ENCODE measurements at regions not wholly inside any gene's neighbourhood (a gene's known extent, or its start where the extent isn't known, plus 50 kb on each side); places are given as distances from the start of the nearest gene placed in this dataset.
A peak's percentile ranks its signal among the peaks of the same experiment; 100 is the strongest.

DNA sequence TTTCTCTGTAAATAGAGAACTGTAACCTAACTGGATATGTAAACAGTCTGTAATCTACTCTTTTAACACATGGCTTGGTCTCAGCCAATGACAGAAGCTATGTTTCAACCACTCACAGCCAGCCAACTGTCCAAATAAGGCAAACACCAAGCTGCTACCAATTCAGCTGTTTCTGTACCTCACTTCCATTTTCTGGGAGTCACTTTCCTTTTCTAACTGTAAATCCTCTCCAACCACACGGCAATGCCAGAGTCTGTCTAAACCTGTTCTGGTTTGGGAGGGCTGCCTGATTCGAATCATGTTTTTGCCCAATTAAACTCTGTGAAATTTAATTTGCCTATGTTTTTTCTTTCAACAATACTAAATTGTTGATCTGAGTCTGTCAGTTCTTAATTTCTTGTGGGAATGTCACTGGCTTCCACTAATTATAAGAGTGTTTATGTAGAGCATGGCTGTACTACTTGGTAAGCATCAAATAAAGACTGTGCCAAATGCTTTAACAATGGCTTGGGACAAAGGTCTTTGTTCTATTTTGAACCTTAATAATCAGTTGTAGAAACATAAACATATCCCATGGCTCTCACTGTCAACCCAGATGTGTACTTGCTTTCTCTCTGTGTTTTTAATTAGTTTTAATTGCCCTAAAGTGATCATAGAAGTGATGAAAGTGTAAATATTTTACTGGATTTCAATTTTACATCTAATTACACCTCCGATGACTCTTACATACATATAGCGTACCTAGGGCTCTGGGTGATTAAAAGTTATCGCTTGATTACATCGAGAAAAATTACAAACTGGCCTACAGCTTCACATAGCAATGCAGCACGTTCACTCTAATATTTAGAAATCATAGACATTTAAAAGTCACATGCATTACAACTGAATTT lies 1144.6 kb upstream of the TMPRSS15 start:
- FAIRE-seq = no peak

DNA sequence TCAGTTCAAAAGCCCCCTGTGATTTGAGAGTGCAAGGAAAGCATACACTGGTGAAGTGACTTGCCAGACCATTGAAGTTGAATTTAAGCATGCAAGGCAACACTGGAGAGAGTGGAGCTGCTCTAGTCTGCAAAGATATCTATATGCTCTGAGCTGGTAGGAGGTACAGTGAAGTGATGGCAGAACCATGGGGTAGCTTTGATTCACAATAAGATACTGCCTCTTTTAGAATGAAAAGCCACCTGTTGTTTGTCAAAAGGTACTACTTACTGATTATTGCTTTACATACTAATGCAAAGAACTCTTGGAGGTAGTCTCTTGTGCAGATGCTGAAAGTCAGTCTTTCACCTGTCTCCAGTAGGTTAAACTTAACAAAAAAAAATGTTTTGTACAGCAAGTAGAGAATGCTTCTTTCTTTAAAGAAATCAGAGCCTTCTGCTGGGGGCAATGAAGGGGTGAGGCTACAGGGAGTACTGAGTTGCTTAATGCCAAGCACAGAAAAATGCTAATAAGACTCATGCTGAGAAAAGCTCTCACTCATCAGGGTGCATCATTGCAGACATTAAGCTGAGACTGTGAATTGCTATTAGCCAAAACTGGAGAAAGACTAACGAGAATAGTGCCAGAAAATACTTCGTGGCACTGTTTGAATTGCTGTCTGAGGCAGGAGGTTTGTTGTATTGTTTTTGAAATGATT lies 1150.5 kb upstream of the TMPRSS15 start:
- FAIRE-seq = no peak

GRCh38 chr21:19557046-19557445 lies 1153.5 kb upstream of the TMPRSS15 start:
- FAIRE-seq = no peak

- no peak for FAIRE-seq
These were observed 1153.9 kb upstream of the TMPRSS15 start for GRCh38 chr21:19557488-19557887.

- peak; percentile 82 for FAIRE-seq
These were observed 1162.0 kb upstream of the TMPRSS15 start for GRCh38 chr21:19565587-19565986.

GRCh38 chr21:19566975-19567374 lies 1163.4 kb upstream of the TMPRSS15 start:
- FAIRE-seq = no peak

DNA sequence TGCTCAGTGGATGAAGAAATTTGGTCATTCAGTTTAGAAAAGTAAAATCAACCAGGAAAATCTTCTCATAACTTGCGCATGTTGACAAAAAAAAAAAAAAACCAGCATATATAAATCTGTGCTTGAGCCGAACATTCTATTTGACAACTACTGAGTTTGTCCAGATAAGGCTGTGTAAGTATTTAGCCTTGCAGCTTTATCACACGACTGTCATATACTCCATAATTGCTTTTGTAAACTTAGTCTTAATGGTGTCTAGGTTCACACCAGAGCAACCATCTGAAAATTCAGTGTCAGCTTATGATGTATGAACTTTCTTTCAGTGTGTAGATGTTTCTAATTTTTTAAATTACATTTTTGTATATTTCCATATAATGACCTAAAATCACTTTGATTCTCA lies 1173.8 kb upstream of the TMPRSS15 start:
- FAIRE-seq = no peak

GRCh38 chr21:19590044-19590443 lies 1186.5 kb upstream of the TMPRSS15 start:
- FAIRE-seq = no peak

DNA sequence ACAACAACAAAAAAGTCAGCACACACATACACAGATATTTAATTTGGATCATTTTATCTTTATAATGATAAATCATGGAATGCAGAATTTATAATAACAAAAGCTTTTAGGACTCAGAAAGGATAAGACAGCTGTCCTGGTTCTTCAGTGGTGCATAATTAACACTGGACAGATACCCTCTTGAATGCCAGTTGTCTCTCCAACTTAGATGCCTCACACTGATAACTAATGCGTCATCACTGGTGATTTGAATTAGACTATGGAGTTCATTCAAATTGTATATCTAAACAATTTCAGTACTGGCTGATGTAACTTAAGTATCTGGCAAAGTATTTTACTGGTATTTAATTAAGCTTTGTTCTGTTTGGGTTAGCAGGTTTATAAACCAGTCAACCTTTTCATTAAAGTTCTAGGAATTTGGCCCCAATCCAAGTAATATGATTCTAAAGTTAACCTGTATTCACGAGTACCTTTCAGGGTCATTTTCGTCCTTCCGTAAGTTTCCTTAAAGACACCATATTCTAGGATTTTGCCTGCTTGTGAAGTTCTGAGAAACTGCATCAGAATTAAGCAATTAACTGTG lies 1199.5 kb upstream of the TMPRSS15 start:
- FAIRE-seq = no peak

DNA sequence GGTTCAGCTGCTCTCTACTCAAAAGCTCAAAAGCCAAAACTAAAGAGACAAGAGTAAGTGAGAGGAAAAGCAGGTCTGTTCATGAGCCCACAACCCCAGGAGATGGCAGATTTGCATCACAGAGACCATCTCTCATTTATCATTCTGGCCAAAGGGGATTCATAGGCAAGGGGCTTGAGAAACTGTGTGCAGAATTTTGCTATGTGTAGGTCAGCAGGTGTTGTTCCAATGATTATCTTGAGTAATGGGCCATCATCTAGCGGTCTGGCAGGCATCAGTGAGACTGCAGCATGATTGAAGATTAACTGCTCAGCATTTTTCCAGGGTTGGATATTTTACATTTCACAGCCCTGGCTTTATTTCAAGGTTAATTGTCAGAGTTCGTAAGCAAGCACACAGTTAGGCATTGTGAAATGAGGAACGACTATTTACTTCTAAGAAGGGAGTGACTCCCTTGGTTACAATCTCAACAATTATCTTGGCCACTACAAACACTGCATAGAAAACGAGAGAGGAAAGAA lies 1204.6 kb upstream of the TMPRSS15 start:
- no peak for FAIRE-seq

DNA sequence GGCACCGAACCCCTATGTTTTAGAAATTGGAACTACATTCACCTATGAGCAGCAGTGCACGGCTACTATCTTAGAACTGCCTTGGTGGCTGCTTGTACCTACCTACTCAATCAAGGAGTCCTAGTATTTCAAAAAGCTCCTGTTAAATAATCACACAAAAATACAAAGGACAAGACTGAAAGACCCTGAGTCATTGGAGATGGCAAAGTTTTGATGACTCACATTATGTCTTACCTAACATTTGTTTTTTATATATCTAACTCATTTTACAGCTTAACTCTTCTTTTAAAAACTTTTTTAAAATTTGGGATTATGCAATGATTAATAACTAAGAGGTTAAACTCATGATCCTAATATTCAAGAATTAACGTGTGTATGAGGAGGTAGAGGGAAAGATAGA lies 1206.0 kb upstream of the TMPRSS15 start:
- FAIRE-seq = no peak

DNA sequence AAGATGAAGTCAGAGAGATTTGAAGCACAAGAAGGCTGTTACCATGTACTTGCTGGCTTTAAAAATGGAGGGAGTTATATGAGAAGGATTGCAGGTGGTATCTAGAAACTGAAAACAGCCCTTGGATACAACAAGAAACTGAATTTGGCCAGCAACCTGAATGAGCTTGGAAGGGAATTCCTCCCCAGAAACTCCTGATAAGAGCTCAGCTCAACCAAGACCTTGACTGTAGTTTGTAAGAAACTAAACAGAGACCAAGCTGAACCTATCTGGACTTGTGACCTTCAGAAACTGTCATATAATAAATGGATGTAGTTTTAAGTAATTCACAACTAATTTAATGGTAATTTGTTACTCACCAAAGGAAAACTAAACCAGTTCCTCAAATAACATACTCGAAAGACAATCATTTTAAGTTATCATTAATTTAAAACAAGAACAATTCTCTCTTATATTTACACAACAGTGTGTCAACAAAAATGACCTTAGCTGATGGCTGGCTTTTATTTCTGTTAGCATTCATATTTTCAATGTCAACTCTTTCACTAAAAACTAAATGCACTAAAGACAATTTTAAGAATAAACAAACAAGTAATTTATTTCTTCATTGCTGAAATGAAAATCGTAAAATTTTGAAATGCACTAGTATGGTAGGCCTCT lies 1218.4 kb upstream of the TMPRSS15 start:
- FAIRE-seq = no peak

DNA sequence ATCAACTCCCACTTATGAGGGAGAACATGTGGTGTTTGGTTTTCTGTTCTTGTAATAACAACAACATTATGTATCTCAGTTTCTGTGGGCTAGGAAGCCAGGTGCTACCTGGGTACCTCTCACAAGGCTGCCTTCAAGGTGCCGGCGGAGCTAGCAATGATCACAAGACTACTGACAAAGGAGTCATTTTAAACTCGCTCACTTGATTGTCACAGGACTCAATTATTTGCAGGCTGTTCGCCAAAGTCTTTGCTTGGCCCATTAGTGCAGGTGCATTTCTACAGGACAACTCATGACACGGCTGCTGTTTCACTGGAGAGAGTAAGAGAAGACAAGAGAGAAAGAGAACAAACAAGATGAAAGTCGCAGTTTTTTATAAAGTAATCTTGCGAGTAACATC lies 1237.4 kb upstream of the TMPRSS15 start:
- no peak for FAIRE-seq

GRCh38 chr21:19648391-19648790 lies 1244.8 kb upstream of the TMPRSS15 start:
- FAIRE-seq = peak; percentile 29

- no peak for FAIRE-seq
These were observed 1279.9 kb upstream of the TMPRSS15 start for GRCh38 chr21:19683492-19683891.

DNA sequence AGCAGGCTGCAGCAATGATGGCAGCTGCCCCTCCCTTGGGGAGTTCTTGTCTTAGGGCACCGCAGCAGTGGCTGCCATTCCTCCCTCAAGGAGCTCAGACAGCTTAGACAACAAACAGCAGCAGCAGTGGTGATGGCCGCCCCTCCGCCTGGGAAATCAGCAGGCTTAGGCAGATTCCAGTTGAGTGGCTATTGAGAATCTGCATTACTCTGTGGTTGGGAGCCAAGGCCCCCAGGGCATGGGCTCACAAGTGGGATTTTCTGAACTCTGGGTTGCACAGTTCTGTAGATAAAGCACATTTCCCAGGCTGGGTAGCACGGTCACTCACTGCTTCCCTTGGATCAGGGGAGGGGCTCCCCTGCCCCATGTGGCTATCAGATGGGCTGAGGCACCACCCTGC lies 1280.7 kb upstream of the TMPRSS15 start:
- FAIRE-seq = no peak

DNA sequence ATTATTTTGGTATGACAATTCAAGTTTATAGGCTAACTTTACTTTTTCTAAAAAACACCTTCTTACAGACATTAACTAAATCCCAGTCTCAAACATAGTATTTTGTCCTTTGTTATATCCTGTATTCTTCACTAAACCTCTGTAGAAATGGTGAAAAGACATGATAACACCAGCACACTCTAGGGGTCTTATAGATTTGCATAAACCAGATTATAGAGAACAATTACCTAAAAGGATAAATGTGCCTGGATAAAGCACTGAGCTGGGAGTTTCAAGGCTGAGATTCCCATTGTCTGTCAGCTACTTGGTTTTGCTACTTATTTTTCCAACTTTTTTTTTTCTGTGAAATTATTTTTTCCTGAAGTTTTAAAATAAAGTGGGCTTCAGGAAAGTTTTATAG lies 1288.6 kb upstream of the TMPRSS15 start:
- no peak for FAIRE-seq

GRCh38 chr21:19695796-19696195 lies 1292.2 kb upstream of the TMPRSS15 start:
- FAIRE-seq = no peak

DNA sequence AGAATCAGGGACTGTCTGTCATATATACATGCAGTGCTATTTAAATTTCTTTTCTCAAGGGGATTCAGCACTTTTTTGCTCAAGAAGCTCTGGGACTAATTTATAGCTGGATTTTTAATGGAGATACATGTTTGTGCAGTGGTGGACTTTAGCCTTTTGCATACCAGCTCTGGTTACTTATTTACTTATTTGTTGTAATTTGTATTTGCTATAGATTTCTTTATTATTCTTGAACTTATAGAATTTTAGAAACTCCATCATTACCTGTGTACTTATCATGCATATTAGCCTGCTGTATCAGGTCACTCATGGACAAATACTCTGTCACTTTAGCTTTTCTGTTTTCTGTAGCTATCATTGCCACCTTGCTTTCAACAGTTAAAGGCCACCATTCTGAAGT lies 1296.9 kb upstream of the TMPRSS15 start:
- FAIRE-seq = no peak

GRCh38 chr21:19702726-19703125 lies 1295.5 kb upstream of the NCAM2 start:
- no peak for FAIRE-seq

GRCh38 chr21:19704832-19705231 lies 1293.4 kb upstream of the NCAM2 start:
- no peak for FAIRE-seq

- FAIRE-seq = no peak
These were observed 1285.8 kb upstream of the NCAM2 start for GRCh38 chr21:19712441-19712840.

DNA sequence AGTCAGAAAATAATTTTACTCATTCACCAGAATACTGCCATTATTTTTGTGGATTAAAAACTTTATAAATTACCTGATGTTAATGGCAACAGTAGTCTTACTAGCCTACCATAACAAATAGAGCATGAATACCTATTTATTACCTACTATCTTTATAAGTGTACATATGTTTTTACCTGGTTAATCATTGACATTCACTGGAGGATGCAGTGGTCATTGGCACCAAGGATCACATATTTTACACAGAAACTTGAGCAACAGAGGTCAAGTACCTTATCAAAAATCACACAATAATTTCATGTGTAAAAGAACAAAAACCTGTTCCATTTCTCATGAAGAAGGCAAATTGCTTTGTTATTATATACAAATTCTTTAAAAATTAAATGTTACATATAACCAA lies 1284.9 kb upstream of the NCAM2 start:
- no peak for FAIRE-seq

All from A204.1 (cell line).